ENCODE measurements at regions not wholly inside any gene's neighbourhood (a gene's known extent, or its start where the extent isn't known, plus 50 kb on each side); places are given as distances from the start of the nearest gene placed in this dataset.

GRCh38 chr20:55782224-55782911, 223.0 kb downstream of the CBLN4 start:
- no peak for TF ChIP-seq CSDC2 (CRISPR knock-in tag; IDR thresholded peaks at IDR 0.05)
- no peak for TF ChIP-seq ARNTL (CRISPR knock-in tag; IDR thresholded peaks at IDR 0.05; ENCODE audit: borderline replicate concordance, low read depth)
- TF ChIP-seq TCF4 (CRISPR knock-in tag; IDR thresholded peaks at IDR 0.05; ENCODE audit: borderline replicate concordance), result no peak
- no peak for TF ChIP-seq RARB (CRISPR knock-in tag; IDR thresholded peaks at IDR 0.05)

All from SK-N-SH treated with all-trans-retinoic acid at 6 μM for 48 hours (cell line).